PC-9 (cell line): ENCODE measurements at regions not wholly inside any gene's neighbourhood (a gene's known extent, or its start where the extent isn't known, plus 50 kb on each side); places are given as distances from the start of the nearest gene placed in this dataset.

Experiments
- BruUV-seq: library from RNA; stranded (reverse); fragments of 400-500 nt; replicated peaks from 2 replicates; lab custom pipeline; 2021; lab: Mats Ljungman, UMichigan
- CTCF ChIA-PET: fragments of 300-600 bp; sonication (Branson Sonifier 250); formaldehyde crosslinking; loops from one replicate; lab custom pipeline; 2022; ENCODE audit warnings: antibody characterized with exemption; lab: Charles Lee
- POLR2A ChIA-PET: fragments of 300-600 bp; sonication (Branson Sonifier 250); formaldehyde crosslinking; loops from one replicate; lab custom pipeline; 2022; ENCODE audit warnings: antibody characterized with exemption; ENCODE audit not compliant: unreplicated experiment; lab: Charles Lee
- DNase-seq, 2 experiments: peaks; one replicate each; pipeline versions ENCODE4 v3.0.0 to v3.0.0-alpha.2; 2015 to 2022; ENCODE audit warnings: mixed read lengths in 1 of 2
- H2AFZ ChIP-seq: fragments of 200-600 bp; sonication (generic); 2 replicates; pipeline ENCODE4 v1.8.1; 2017; ENCODE audit warnings: antibody characterized with exemption
- H3F3A ChIP-seq: fragments of 200-600 bp; sonication (generic); 2 replicates; pipeline ENCODE4 v1.8.1; 2017; ENCODE audit warnings: antibody characterized with exemption, mild to moderate bottlenecking, low read depth; ENCODE audit not compliant: insufficient read depth
- H3K27ac ChIP-seq: fragments of 200-600 bp; sonication (generic); 2 replicates; pipeline ENCODE4 v1.6.1; 2016; ENCODE audit warnings: mixed run types
- H3K27me3 ChIP-seq: fragments of 200-600 bp; sonication (generic); 2 replicates; pipeline ENCODE4 v1.6.1; 2016; ENCODE audit warnings: low read depth, mixed run types; ENCODE audit not compliant: insufficient read depth
- H3K36me3 ChIP-seq: fragments of 200-600 bp; sonication (generic); 2 replicates; pipeline ENCODE4 v1.6.1; 2016; ENCODE audit warnings: low read depth, mixed run types
- H3K4me1 ChIP-seq: fragments of 200-600 bp; sonication (generic); replicated peaks from 2 replicates; pipeline ENCODE4 v1.6.1; 2016; ENCODE audit warnings: mixed run types; ENCODE audit not compliant: insufficient read depth
- H3K4me2 ChIP-seq: fragments of 200-600 bp; sonication (generic); 2 replicates; pipeline ENCODE4 v1.6.1; 2017; ENCODE audit warnings: mixed run types
- H3K4me3 ChIP-seq: fragments of 200-600 bp; sonication (generic); 2 replicates; pipeline ENCODE4 v1.6.1; 2016; ENCODE audit warnings: mixed run types
- H3K79me2 ChIP-seq: fragments of 200-600 bp; sonication (generic); 2 replicates; pipeline ENCODE4 v1.6.1; 2017; ENCODE audit warnings: low read depth, mixed run types
- H3K9me2 ChIP-seq: fragments of 200-600 bp; sonication (generic); 2 replicates; pipeline ENCODE4 v1.8.1; 2017; ENCODE audit warnings: mild to moderate bottlenecking; ENCODE audit not compliant: insufficient read depth
- H3K9me3 ChIP-seq: fragments of 200-600 bp; sonication (generic); 2 replicates; pipeline ENCODE4 v1.8.1; 2016; ENCODE audit warnings: low read depth; ENCODE audit not compliant: insufficient read depth
- H4K20me1 ChIP-seq: fragments of 200-600 bp; sonication (generic); 2 replicates; pipeline ENCODE4 v1.8.1; 2017; ENCODE audit not compliant: insufficient read depth
- EZH2 ChIP-seq: fragments of 200-600 bp; sonication (generic); IDR thresholded peaks from 2 replicates; pipeline ENCODE4 v1.8.0; 2017; ENCODE audit warnings: antibody characterized with exemption, low read depth
- intact Hi-C: fragments of 100-400 bp; cut with micrococcal nuclease; formaldehyde crosslinking; loops from one replicate; pipeline ENCODE4 v1.10.0; 2022; ENCODE audit not compliant: unreplicated experiment
- TF ChIP-seq, protein P1 (sequence below): fragments of 200-600 bp; sonication (generic); conservative IDR thresholded peaks from 2 replicates; pipeline ENCODE4 v1.6.1; 2017; ENCODE audit warnings: mixed run types, antibody characterized with exemption, mild to moderate bottlenecking, moderate library complexity

DNA sequence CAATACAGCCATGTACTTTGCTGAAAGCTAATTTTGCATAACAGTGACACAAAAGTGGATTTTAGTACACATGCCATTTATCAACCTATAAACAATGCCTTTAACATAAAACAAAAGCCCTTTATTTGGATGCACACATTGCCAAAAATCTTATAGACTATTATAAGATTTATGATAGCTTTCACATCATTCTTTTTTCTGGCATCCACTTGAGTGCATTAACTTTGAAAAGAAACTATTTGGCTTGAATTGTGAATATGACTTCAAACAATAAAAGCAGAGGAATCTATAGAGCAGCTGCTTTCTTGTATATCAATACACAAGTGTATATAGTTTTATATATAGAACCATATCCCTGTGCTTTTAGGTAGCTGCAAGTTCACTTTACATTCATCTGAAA is 577.4 kb downstream of the CBLN2 start:
- intact Hi-C loops, result no loop called here
- Histone ChIP-seq H3K4me1 (no peaks in the 10 kb centered on the region), H2AFZ (no peak overlapping the region), H3K4me3 (no peak overlapping the region), H3K27me3 (no peaks in the 10 kb centered on the region), H3K27ac (no peak overlapping the region), H4K20me1 (no peaks in the 10 kb centered on the region), H3K79me2 (no peaks in the 10 kb centered on the region), H3K36me3 (no peaks in the 10 kb centered on the region), H3K4me2 (no peak overlapping the region), H3K9me3 (no peaks in the 10 kb centered on the region), H3F3A (no peaks in the 10 kb centered on the region), H3K9me2 (no peaks in the 10 kb centered on the region)
- CTCF ChIA-PET, result no interaction called here
- DNase-seq, result no peak
- POLR2A ChIA-PET, result no interaction called here
- BruUV-seq, result no TSS peak
- TF ChIP-seq, protein P1, sequence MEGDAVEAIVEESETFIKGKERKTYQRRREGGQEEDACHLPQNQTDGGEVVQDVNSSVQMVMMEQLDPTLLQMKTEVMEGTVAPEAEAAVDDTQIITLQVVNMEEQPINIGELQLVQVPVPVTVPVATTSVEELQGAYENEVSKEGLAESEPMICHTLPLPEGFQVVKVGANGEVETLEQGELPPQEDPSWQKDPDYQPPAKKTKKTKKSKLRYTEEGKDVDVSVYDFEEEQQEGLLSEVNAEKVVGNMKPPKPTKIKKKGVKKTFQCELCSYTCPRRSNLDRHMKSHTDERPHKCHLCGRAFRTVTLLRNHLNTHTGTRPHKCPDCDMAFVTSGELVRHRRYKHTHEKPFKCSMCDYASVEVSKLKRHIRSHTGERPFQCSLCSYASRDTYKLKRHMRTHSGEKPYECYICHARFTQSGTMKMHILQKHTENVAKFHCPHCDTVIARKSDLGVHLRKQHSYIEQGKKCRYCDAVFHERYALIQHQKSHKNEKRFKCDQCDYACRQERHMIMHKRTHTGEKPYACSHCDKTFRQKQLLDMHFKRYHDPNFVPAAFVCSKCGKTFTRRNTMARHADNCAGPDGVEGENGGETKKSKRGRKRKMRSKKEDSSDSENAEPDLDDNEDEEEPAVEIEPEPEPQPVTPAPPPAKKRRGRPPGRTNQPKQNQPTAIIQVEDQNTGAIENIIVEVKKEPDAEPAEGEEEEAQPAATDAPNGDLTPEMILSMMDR, result no peak
- no peak for TF ChIP-seq EZH2

DNA sequence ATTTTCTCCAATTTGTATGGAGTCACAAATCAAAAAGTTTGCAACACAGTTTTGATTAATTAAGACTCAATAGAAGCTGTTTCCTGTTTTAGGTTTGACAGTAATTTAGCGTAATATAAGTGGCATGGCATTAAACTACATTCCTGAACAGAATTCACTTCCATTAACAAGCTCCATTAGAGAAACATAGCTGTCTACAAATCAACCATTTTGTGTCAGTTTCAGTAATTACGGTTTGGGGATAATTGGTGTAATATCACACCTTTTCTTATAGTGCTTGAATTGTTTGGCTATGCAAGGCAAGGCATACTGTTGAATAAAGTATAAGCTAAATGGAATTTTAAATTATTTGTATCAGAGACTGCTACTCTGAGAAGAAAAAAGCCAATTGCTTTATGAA is 585.5 kb downstream of the CBLN2 start:
- Histone ChIP-seq H3K36me3 (no peaks in the 10 kb centered on the region), H3K9me3 (no peaks in the 10 kb centered on the region), H2AFZ (no peak overlapping the region), H3F3A (no peaks in the 10 kb centered on the region), H3K27me3 (no peaks in the 10 kb centered on the region), H3K9me2 (0 out of 2 replicates have a peak, but pooled peaks cover 3% of the 10 kb centered on the region), H3K79me2 (no peaks in the 10 kb centered on the region), H3K4me2 (no peak overlapping the region), H4K20me1 (no peaks in the 10 kb centered on the region), H3K4me1 (no peaks in the 10 kb centered on the region), H3K4me3 (no peak overlapping the region), H3K27ac (no peak overlapping the region)
- BruUV-seq, result no TSS peak
- CTCF ChIA-PET, result no interaction called here
- TF ChIP-seq, protein P1, result no peak
- no peak for TF ChIP-seq EZH2
- POLR2A ChIA-PET, result no interaction called here
- intact Hi-C loops, result no loop called here
- no peak for DNase-seq

DNA sequence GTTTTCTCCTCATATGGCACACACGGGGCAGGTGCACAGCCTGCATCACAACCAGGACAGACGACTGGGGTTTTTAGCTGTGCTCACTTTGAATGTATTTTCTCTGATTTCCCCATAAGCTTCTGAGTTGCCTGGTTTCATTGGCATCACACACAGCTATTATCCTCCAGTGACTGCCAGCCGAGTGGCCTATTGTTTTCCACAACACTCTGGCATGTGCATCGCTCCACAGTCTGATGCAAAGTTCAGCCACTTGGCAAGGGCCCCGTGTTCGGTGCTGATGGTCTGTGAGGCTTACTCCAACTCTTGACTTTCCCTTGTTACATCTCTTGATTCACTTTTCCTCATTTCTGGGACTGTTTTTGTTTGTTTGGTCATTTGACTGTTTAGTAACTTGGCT is 593.1 kb downstream of the CBLN2 start:
- Histone ChIP-seq H2AFZ (peak overlapping the region; percentile 58; the same call in 1 of the 2 replicates), H3F3A (no peaks in the 10 kb centered on the region), H3K9me3 (no peaks in the 10 kb centered on the region), H4K20me1 (no peaks in the 10 kb centered on the region), H3K36me3 (no peaks in the 10 kb centered on the region), H3K27me3 (no peaks in the 10 kb centered on the region), H3K9me2 (no peaks in the 10 kb centered on the region; the same call in 1 of the 2 replicates), H3K4me3 (no peak overlapping the region), H3K4me2 (no peak overlapping the region), H3K79me2 (no peaks in the 10 kb centered on the region), H3K4me1 (no peaks in the 10 kb centered on the region), H3K27ac (no peak overlapping the region)
- intact Hi-C loops, result no loop called here
- CTCF ChIA-PET, result no interaction called here
- no TSS peak for BruUV-seq
- no peak for DNase-seq
- TF ChIP-seq, protein P1, result no peak
- TF ChIP-seq EZH2, result no peak
- POLR2A ChIA-PET, result no interaction called here
